Left kidney (tissue), 1 donor: ENCODE measurements at regions not wholly inside any gene's neighbourhood (a gene's known extent, or its start where the extent isn't known, plus 50 kb on each side); places are given as distances from the start of the nearest gene placed in this dataset.
"Not testable (repeated sequence)": the region's sequence is repeated elsewhere in the genome, so short reads cannot be mapped to it uniquely, and the experiment has no call there.

Source experiments
- DNase-seq: peaks from one replicate; pipeline ENCODE4 v3.0.0-alpha.2; 2013

GRCh38 chr2:11995456-11995855 lies 249.0 kb downstream of the LPIN1 start:
- no peak for DNase-seq

DNA sequence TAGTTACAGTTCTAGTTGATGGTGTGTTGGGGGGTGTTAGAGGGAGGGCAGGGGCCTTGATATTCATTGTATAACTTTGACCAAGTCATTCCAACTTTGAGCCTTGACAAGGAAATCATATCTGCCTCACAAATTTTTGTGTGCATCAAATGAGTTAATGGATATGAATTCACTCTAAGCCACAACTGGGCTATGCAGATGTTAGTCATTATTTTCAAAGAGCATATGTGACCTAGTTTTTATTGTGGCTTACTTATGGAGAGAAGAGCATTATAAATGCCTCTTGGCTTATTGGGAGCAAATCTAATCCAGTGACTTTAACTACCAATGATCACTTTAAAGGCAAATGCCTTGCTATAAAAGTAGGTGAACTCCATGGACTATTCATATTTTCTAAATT lies 250.2 kb downstream of the LPIN1 start:
- no peak for DNase-seq

- DNase-seq, result no peak
Measured at GRCh38 chr2:11997142-11997541, 250.7 kb downstream of the LPIN1 start.

DNA sequence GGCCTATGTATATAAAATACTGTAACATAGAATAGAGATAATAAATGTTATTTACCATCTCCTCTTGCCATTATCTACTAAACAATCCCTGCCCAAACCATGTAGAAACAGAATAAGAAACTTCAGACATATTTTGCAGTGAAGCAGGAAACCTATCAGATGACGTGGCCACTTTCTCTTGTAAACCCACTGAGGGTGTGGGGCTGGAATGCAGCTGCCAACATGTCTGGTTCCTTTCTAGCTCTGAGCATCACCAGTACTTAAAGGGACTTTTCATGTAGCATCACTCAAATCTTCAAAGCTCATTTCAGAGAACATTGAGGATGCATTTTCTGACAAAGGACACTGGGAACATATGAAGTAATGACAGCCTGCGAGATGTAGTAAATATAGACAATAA lies 251.8 kb downstream of the LPIN1 start:
- no peak for DNase-seq

- no peak for DNase-seq
Measured at GRCh38 chr2:11998626-11999378, 252.4 kb downstream of the LPIN1 start.

DNA sequence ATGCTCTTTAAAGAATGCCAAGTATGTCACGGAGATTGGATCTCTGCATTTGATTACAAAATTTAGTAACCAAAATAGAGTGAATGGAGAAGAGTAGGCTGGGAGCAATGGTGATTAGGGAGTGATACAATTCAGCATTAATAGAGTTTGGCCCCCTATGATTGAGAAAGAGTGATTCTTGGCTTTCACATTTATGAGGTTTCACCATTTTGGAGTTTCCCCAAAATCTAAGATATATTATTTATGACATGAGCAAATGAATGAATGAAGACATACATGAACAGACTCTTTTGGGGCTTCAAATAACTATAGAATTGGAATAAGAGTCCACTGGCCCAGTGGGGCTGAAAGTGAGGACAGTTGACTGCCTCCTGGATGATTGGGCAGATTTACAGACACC lies 255.2 kb downstream of the LPIN1 start:
- no peak for DNase-seq

- DNase-seq, result no peak
Measured at GRCh38 chr2:12002215-12002614, 255.8 kb downstream of the LPIN1 start.

GRCh38 chr2:12004713-12005112 lies 258.3 kb downstream of the LPIN1 start:
- no peak for DNase-seq

GRCh38 chr2:12005886-12006681 lies 259.7 kb downstream of the LPIN1 start:
- no peak for DNase-seq

GRCh38 chr2:12006850-12007249 lies 260.4 kb downstream of the LPIN1 start:
- peak; percentile 59 for DNase-seq

DNA sequence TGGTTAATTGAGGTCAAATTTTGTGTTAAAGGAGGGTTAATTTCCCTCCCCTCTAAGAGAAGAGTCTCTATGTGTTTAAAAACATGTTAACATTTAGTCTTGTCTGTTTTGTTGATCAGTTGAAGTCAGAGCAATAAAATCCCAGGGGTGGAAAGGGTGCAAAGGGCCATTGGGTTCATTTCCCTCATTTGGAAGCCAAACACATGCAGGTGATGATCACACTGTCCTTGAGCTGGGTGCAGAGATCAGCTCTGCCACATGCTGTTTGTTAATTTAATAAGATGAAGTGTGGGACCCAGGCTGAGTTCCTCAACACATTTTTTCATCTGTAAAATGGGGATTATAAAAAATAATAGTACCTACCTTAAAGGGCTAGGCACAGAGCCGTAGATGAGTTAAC lies 260.9 kb downstream of the LPIN1 start:
- DNase-seq, result no peak

DNA sequence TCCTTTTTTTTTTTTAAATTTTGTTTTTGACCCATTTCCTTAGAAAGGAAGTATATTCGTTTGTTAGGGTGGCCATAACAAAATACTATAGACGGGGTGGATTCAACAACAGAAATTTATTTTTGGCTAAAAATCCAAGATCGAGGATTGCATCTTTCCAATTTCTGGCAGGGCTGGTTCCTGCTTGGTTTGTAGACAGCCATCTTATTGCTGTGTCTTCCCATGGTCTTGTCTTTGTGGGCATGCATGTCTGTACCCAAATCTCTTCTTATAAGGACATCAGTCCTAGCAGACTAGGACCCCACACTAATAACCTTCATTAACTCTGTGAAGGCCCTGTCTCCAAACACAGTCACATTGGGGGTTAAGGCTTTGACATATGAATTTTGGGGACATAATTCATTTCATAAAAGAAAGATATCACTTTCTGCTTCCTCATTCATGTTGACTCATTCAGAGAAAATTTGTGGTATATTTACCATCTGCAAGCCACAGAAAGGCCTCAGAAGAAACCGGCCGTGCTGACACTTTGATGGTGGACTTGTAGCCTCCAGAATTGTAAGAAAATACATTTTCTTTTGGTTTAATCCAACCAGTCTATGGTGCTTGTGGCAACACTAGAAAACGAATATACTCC lies 262.1 kb downstream of the LPIN1 start:
- no peak for DNase-seq

GRCh38 chr2:12009323-12009905 lies 263.0 kb downstream of the LPIN1 start:
- DNase-seq, result no peak

- no peak for DNase-seq
Measured at GRCh38 chr2:12010059-12010458, 263.6 kb downstream of the LPIN1 start.

DNA sequence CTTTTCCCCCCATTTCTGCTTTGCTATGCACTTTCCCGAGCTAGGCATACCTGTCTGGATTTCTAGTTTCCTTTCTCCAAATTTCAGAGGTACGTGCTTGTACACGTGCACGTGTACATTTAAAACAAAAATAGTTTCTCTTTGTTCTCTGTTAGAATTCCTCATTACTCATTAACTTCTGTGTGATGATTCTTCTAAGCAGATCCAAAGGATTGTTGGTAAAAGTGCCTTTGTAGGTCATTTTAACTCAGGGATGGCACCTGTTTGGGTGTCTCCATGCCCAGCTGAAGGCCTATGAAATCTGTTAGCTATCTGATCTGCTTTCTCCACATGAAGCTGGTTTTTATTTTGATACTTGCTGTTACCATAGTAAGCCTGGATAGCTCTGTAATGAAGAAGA lies 264.3 kb downstream of the LPIN1 start:
- no peak for DNase-seq

DNA sequence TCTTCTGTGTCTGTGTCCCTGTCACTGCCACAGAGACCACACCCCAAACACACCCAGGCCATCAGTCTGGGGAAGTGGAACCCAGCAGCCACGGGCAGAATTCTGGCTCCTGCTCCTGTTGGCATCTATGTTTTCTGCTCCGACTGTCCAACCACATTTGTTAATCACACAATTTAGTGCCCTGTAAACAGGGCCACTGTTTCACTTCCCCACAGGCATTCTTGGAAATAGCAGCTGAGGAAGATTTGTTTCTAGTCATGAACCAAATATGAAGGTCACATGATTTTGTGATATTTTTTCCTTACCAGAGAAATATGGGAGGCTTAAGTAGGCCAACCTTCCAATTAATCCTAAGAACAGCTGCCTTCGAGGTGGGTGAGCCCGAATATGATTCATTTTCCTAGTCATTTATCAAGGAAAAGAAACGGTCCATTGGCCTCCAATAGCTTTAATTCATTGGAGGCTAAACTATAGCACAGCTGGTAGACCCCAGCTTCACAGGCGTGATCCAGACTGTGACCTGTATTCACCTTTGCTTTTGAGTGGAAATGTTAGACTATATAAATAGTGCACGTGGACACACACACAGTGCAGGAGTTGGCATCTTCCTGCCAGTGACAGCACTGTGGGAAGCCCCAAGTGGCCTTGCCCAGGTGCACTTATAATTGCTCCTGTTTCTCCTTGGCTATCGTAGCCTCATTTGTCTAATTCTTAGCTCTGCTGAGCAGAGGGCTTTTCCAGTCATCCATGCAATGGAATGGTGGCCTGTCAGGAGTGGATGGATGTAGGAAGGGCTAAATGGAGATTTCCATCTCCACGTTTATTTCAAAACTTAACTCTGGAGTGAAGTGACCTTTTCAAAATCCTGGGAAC lies 267.9 kb downstream of the LPIN1 start:
- no peak for DNase-seq

DNA sequence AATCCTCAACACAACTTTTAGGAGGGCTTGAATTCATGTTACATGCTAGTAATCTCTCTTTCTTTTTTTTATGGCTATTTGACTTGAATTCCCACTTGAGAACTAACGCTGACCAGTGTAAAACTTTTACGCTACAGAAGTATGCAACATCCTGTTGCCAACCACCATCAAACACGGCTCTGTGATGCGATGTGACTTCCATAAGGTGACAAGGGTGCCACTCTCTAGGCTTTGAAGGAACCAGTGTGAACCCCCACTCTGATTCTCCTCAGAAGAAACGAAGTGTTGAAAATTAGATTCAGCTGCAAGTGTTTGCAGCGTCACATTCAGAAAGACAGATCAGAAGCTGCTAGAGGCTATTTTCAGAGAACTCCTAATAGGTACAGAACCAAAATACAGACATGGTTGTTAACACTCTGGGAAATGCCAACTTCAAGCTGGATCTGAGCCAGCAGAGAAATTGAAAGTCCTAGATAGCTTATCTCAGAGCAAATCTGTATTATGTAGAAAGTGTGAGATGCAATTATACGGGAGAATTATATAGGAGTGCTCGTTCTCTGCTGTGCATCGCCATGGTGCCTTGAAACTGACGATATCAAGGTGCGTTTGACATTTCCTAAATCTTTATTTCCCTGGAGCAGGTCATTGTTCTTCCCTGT lies 271.2 kb downstream of the LPIN1 start:
- no peak for DNase-seq

GRCh38 chr2:12018726-12019125 lies 272.3 kb downstream of the LPIN1 start:
- DNase-seq, result not testable (repeated sequence)

- no peak for DNase-seq
Measured at GRCh38 chr2:12020833-12021469, 274.5 kb downstream of the LPIN1 start.

DNA sequence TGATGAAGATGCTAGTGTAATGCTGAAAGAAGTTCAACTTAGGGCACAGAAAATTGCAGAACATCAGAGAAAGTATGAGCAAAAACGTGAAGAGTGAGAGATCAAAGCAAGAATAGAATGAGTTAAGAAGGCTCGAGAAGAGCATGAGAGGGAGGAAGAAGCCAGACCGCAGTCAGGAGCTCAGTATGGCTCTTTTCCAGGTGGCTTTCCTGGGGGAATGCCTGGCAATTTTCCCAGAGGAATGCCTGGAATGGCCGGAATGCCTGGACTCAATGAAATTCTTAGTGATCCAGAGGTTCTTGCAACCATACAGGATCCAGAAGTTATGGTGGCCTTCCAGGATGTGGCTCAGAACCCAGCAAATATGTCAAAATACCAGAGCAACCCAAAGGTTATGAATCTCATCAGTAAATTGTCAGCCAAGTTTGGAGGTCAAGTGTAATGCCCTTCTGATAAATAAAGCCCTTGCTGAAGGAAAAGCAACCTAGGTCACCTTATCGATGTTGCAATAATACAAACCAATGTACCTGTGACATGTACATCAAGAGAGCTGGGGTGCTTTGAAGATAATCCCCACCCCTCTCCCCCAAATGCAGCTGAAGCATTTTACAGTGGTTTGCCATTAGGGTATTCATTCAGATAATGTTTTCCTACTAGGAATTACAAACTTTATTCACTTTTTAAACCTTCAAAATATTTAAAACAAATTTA lies 277.9 kb downstream of the LPIN1 start:
- DNase-seq, result not testable (repeated sequence)
